ENCODE measurements at regions not wholly inside any gene's neighbourhood (a gene's known extent, or its start where the extent isn't known, plus 50 kb on each side); places are given as distances from the start of the nearest gene placed in this dataset.

DNA sequence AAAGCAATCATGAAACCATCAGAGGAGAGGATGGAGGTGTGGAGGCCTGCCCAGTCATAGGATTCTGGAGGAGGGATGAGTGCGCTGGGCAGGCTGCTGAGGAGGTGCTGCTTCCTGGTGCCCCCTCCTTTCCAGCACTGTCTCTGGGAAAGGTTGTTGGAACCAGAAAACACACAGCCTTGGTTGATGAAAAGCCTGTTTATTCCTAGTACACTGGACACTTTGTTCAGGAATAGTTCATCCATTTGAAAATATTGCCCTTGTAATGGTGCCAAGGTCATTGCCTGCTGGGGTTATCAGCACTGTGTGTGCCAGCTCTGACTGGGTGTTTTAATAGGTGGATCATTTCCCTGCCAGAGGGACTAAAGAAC is 83.7 kb upstream of the ARMC2 start:
- Histone ChIP-seq H3K4me3 (ENCODE audit: low read length in 3 of 3) (no peak overlapping the region), H3K27me3 (ENCODE audit: control insufficient read depth in 3 of 3, insufficient read depth in 3 of 3, low read length in 3 of 3) (no peaks in the 10 kb centered on the region), H3K9ac (ENCODE audit: low read depth in 1 of 3, low read length in 3 of 3) (no peak overlapping the region), H3K27ac (ENCODE audit: low read depth, low read length) (no peak overlapping the region), H3K4me1 (ENCODE audit: control insufficient read depth in 3 of 3, insufficient read depth in 3 of 3, low read length in 3 of 3) (peaks cover 6 to 18% (median 17%) of the 10 kb centered on the region in 3 donors), H3K9me3 (ENCODE audit: control insufficient read depth in 3 of 3, low read length in 3 of 3) (no peaks in the 10 kb centered on the region), H3K36me3 (ENCODE audit: control insufficient read depth in 3 of 3, insufficient read depth in 3 of 3, low read length in 3 of 3) (no peaks in the 10 kb centered on the region)

- Histone ChIP-seq H3K9me3 (ENCODE audit: control insufficient read depth in 3 of 3, low read length in 3 of 3) (no peaks in the 10 kb centered on the region), H3K27me3 (ENCODE audit: control insufficient read depth in 3 of 3, insufficient read depth in 3 of 3, low read length in 3 of 3) (no peaks in the 10 kb centered on the region), H3K36me3 (ENCODE audit: control insufficient read depth in 3 of 3, insufficient read depth in 3 of 3, low read length in 3 of 3) (no peaks in the 10 kb centered on the region), H3K4me1 (ENCODE audit: control insufficient read depth in 3 of 3, insufficient read depth in 3 of 3, low read length in 3 of 3) (peaks cover 2 to 12% (median 10%) of the 10 kb centered on the region in 3 donors), H3K4me3 (ENCODE audit: low read length in 3 of 3) (no peak overlapping the region), H3K27ac (ENCODE audit: low read depth, low read length) (no peak overlapping the region), H3K9ac (ENCODE audit: low read depth in 1 of 3, low read length in 3 of 3) (no peak overlapping the region)
Observed at GRCh38 chr6:108765495-108765894, 82.7 kb upstream of the ARMC2 start.

- H3K27me3 ChIP-seq (ENCODE audit: control insufficient read depth in 3 of 3, insufficient read depth in 3 of 3, low read length in 3 of 3) = no peaks in the 10 kb centered on the region
- H3K36me3 ChIP-seq (ENCODE audit: control insufficient read depth in 3 of 3, insufficient read depth in 3 of 3, low read length in 3 of 3) = no peaks in the 10 kb centered on the region
- H3K4me3 ChIP-seq (ENCODE audit: low read length in 3 of 3) = no peak overlapping the region
- no peak overlapping the region for H3K27ac ChIP-seq (ENCODE audit: low read depth, low read length)
- H3K9ac ChIP-seq (ENCODE audit: low read depth in 1 of 3, low read length in 3 of 3) = no peak overlapping the region
- H3K4me1 ChIP-seq (ENCODE audit: control insufficient read depth in 3 of 3, insufficient read depth in 3 of 3, low read length in 3 of 3) = peaks cover 0 to 4% (median under 1%) of the 10 kb centered on the region in 3 donors
- no peaks in the 10 kb centered on the region for H3K9me3 ChIP-seq (ENCODE audit: control insufficient read depth in 3 of 3, low read length in 3 of 3)
Observed at GRCh38 chr6:108766419-108766818, 81.8 kb upstream of the ARMC2 start.

GRCh38 chr6:108766886-108767285 is 81.3 kb upstream of the ARMC2 start:
- no peak overlapping the region for H3K9ac ChIP-seq (ENCODE audit: low read depth in 1 of 3, low read length in 3 of 3)
- H3K9me3 ChIP-seq (ENCODE audit: control insufficient read depth in 3 of 3, low read length in 3 of 3) = no peaks in the 10 kb centered on the region
- H3K36me3 ChIP-seq (ENCODE audit: control insufficient read depth in 3 of 3, insufficient read depth in 3 of 3, low read length in 3 of 3) = no peaks in the 10 kb centered on the region
- no peaks in the 10 kb centered on the region for H3K27me3 ChIP-seq (ENCODE audit: control insufficient read depth in 3 of 3, insufficient read depth in 3 of 3, low read length in 3 of 3)
- H3K4me3 ChIP-seq (ENCODE audit: low read length in 3 of 3) = no peak overlapping the region
- H3K4me1 ChIP-seq (ENCODE audit: control insufficient read depth in 3 of 3, insufficient read depth in 3 of 3, low read length in 3 of 3) = peaks cover 0 to 4% (median 0%) of the 10 kb centered on the region in 3 donors
- no peak overlapping the region for H3K27ac ChIP-seq (ENCODE audit: low read depth, low read length)

DNA sequence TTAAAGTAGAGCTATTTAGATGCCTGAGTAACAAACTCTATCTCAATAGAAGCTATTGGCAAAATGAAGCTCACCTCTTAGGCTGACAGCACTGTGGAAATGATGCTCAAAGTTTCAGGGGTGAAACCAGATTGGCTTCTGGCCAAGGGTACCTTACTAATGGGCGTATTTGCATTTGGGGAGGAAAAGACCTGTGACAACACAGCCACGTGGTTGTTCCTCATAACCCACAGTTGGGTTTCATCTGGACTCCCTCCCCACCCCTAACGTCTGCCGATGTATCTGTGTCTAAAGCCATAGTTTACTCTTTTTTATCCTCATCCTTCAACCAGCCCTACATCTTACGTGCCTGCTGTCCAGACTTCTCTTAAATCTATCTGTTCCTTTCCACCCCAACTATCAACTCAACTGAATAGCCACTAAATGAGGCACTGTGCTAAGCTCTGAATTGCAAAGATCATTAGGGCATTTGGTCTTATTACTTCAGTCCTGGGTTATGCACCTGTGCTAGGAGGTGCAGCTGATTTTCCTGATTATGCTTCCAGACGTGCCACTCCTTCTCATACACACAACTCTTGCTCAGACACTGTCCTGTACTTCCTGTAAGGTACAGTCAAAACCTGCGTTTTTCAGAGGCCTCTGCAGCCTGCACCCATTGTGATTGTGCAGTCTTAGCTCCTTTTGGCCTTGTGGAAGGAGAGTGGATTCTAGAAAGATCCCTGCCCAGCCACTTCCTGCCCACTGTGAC is 80.6 kb upstream of the ARMC2 start:
- no peaks in the 10 kb centered on the region for H3K9me3 ChIP-seq (ENCODE audit: control insufficient read depth in 3 of 3, low read length in 3 of 3)
- H3K27me3 ChIP-seq (ENCODE audit: control insufficient read depth in 3 of 3, insufficient read depth in 3 of 3, low read length in 3 of 3) = no peaks in the 10 kb centered on the region
- H3K9ac ChIP-seq (ENCODE audit: low read depth in 1 of 3, low read length in 3 of 3) = no peak overlapping the region
- no peak overlapping the region for H3K27ac ChIP-seq (ENCODE audit: low read depth, low read length)
- H3K4me3 ChIP-seq (ENCODE audit: low read length in 3 of 3) = no peak overlapping the region
- H3K4me1 ChIP-seq (ENCODE audit: control insufficient read depth in 3 of 3, insufficient read depth in 3 of 3, low read length in 3 of 3) = peaks cover 0 to 4% (median 0%) of the 10 kb centered on the region in 3 donors
- no peaks in the 10 kb centered on the region for H3K36me3 ChIP-seq (ENCODE audit: control insufficient read depth in 3 of 3, insufficient read depth in 3 of 3, low read length in 3 of 3)

- Histone ChIP-seq H3K36me3 (ENCODE audit: control insufficient read depth in 3 of 3, insufficient read depth in 3 of 3, low read length in 3 of 3) (no peaks in the 10 kb centered on the region), H3K4me3 (ENCODE audit: low read length in 3 of 3) (no peak overlapping the region), H3K9me3 (ENCODE audit: control insufficient read depth in 3 of 3, low read length in 3 of 3) (no peaks in the 10 kb centered on the region), H3K4me1 (ENCODE audit: control insufficient read depth in 3 of 3, insufficient read depth in 3 of 3, low read length in 3 of 3) (peaks cover 0 to 4% (median 0%) of the 10 kb centered on the region in 3 donors), H3K9ac (ENCODE audit: low read depth in 1 of 3, low read length in 3 of 3) (no peak overlapping the region), H3K27ac (ENCODE audit: low read depth, low read length) (no peak overlapping the region), H3K27me3 (ENCODE audit: control insufficient read depth in 3 of 3, insufficient read depth in 3 of 3, low read length in 3 of 3) (no peaks in the 10 kb centered on the region)
Observed at GRCh38 chr6:108768166-108768555, 80.1 kb upstream of the ARMC2 start.

GRCh38 chr6:108768792-108769524 is 79.3 kb upstream of the ARMC2 start:
- Histone ChIP-seq H3K4me3 (ENCODE audit: low read length in 3 of 3) (no peak overlapping the region), H3K9ac (ENCODE audit: low read depth in 1 of 3, low read length in 3 of 3) (no peak overlapping the region), H3K9me3 (ENCODE audit: control insufficient read depth in 3 of 3, low read length in 3 of 3) (no peaks in the 10 kb centered on the region), H3K27ac (ENCODE audit: low read depth, low read length) (no peak overlapping the region), H3K4me1 (ENCODE audit: control insufficient read depth in 3 of 3, insufficient read depth in 3 of 3, low read length in 3 of 3) (peaks cover 0 to 4% (median 0%) of the 10 kb centered on the region in 3 donors), H3K36me3 (ENCODE audit: control insufficient read depth in 3 of 3, insufficient read depth in 3 of 3, low read length in 3 of 3) (no peaks in the 10 kb centered on the region), H3K27me3 (ENCODE audit: control insufficient read depth in 3 of 3, insufficient read depth in 3 of 3, low read length in 3 of 3) (no peaks in the 10 kb centered on the region)

DNA sequence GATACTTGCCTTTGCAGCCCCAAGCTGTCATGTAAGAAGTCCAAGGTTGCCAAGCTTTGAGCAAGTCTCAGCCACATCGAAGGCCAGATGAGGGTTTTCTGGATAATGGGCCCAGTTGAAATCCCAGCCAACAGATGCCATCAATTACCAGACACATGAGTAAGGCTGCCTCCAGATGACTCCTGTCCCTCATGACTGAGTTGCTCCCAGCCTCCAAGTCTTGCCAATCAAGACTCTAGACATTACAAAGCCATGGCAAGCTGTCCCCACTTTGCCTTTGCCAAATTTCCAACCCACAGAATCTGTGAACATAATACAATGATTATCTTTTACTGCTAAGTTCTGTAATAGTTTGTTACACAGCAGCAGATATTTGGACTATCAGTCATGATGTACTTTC is 76.8 kb upstream of the ARMC2 start:
- H3K9ac ChIP-seq (ENCODE audit: low read depth in 1 of 3, low read length in 3 of 3) = no peak overlapping the region
- H3K27ac ChIP-seq (ENCODE audit: low read depth, low read length) = no peak overlapping the region
- H3K9me3 ChIP-seq (ENCODE audit: control insufficient read depth in 3 of 3, low read length in 3 of 3) = no peaks in the 10 kb centered on the region
- H3K4me1 ChIP-seq (ENCODE audit: control insufficient read depth in 3 of 3, insufficient read depth in 3 of 3, low read length in 3 of 3) = no peaks in the 10 kb centered on the region
- H3K4me3 ChIP-seq (ENCODE audit: low read length in 3 of 3) = no peak overlapping the region
- no peaks in the 10 kb centered on the region for H3K27me3 ChIP-seq (ENCODE audit: control insufficient read depth in 3 of 3, insufficient read depth in 3 of 3, low read length in 3 of 3)
- H3K36me3 ChIP-seq (ENCODE audit: control insufficient read depth in 3 of 3, insufficient read depth in 3 of 3, low read length in 3 of 3) = no peaks in the 10 kb centered on the region

GRCh38 chr6:108774555-108774954 is 73.7 kb upstream of the ARMC2 start:
- no peaks in the 10 kb centered on the region for H3K4me1 ChIP-seq (ENCODE audit: control insufficient read depth in 3 of 3, insufficient read depth in 3 of 3, low read length in 3 of 3)
- H3K27me3 ChIP-seq (ENCODE audit: control insufficient read depth in 3 of 3, insufficient read depth in 3 of 3, low read length in 3 of 3) = no peaks in the 10 kb centered on the region

GRCh38 chr6:108777536-108777935 is 70.7 kb upstream of the ARMC2 start:
- no peaks in the 10 kb centered on the region for H3K27me3 ChIP-seq (ENCODE audit: control insufficient read depth in 3 of 3, insufficient read depth in 3 of 3, low read length in 3 of 3)
- H3K9ac ChIP-seq (ENCODE audit: low read depth in 1 of 3, low read length in 3 of 3) = no peak overlapping the region
- no peak overlapping the region for H3K4me3 ChIP-seq (ENCODE audit: low read length in 3 of 3)
- H3K36me3 ChIP-seq (ENCODE audit: control insufficient read depth in 3 of 3, insufficient read depth in 3 of 3, low read length in 3 of 3) = no peaks in the 10 kb centered on the region
- H3K4me1 ChIP-seq (ENCODE audit: control insufficient read depth in 3 of 3, insufficient read depth in 3 of 3, low read length in 3 of 3) = peaks cover 8 to 12% (median 11%) of the 10 kb centered on the region in 3 donors
- no peaks in the 10 kb centered on the region for H3K9me3 ChIP-seq (ENCODE audit: control insufficient read depth in 3 of 3, low read length in 3 of 3)
- no peak overlapping the region for H3K27ac ChIP-seq (ENCODE audit: low read depth, low read length)

More at GRCh38 chr6:108774555-108774954, 73.7 kb upstream of the ARMC2 start:
- Histone ChIP-seq H3K4me3 (ENCODE audit: low read length in 3 of 3) (no peak overlapping the region), H3K9me3 (ENCODE audit: control insufficient read depth in 3 of 3, low read length in 3 of 3) (no peaks in the 10 kb centered on the region), H3K27ac (ENCODE audit: low read depth, low read length) (no peak overlapping the region), H3K36me3 (ENCODE audit: control insufficient read depth in 3 of 3, insufficient read depth in 3 of 3, low read length in 3 of 3) (no peaks in the 10 kb centered on the region), H3K9ac (ENCODE audit: low read depth in 1 of 3, low read length in 3 of 3) (no peak overlapping the region)

Measured in skeletal muscle tissue (tissue), 3 donors.